ENCODE measurements at regions not wholly inside any gene's neighbourhood (a gene's known extent, or its start where the extent isn't known, plus 50 kb on each side); places are given as distances from the start of the nearest gene placed in this dataset.
A peak's percentile ranks its signal among the peaks of the same experiment; 100 is the strongest.

DNA sequence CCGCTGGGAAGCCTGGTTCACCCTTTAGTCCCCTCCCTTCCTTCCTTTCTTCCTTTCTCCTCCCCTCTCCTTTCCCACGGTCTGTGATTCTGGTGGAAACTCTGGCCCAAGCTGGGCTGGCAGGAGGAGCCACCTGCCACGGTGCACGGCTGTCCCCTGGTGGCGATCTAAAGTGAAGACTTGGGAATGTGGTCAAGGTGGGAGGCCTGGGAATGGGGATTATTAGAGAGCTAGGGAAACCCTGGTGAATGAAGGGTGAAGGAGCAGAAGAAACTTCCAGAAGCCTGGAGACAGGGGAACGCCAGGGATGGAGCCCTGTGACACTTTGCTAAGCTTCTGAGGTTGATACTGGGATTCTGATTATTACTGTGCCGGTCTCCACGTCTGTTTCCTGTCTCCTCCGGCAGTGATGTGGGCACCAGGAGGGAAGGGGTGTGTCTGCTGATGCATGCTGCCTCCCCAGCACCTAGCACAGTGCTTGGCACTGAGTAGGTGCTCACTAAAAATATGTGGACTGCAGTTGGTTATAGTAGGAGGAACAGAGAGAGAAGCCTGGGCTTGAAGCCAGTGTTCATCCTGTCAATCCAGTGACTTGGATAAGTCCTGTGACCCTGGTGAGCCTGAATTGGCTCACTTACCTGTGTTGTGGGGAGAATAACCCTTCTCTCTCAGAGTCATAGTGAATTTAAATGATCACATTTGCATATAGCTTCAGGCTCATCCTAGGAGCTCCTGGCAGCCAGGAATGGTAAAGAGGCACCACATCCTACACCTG lies 71.2 kb upstream of the NBPF3 start:
- TF ChIP-seq POLR2A (IDR thresholded peaks at IDR 0.05; ENCODE audit: extremely low read depth, insufficient read length): no peak
- TF ChIP-seq, protein P1, sequence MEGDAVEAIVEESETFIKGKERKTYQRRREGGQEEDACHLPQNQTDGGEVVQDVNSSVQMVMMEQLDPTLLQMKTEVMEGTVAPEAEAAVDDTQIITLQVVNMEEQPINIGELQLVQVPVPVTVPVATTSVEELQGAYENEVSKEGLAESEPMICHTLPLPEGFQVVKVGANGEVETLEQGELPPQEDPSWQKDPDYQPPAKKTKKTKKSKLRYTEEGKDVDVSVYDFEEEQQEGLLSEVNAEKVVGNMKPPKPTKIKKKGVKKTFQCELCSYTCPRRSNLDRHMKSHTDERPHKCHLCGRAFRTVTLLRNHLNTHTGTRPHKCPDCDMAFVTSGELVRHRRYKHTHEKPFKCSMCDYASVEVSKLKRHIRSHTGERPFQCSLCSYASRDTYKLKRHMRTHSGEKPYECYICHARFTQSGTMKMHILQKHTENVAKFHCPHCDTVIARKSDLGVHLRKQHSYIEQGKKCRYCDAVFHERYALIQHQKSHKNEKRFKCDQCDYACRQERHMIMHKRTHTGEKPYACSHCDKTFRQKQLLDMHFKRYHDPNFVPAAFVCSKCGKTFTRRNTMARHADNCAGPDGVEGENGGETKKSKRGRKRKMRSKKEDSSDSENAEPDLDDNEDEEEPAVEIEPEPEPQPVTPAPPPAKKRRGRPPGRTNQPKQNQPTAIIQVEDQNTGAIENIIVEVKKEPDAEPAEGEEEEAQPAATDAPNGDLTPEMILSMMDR (IDR thresholded peaks at IDR 0.05; ENCODE audit: low read depth, low read length): peak; percentile 86
- TF ChIP-seq, protein P2, sequence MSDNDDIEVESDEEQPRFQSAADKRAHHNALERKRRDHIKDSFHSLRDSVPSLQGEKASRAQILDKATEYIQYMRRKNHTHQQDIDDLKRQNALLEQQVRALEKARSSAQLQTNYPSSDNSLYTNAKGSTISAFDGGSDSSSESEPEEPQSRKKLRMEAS (IDR thresholded peaks at IDR 0.05; ENCODE audit: low read depth, low read length): no peak
